ENCODE measurements at regions not wholly inside any gene's neighbourhood (a gene's known extent, or its start where the extent isn't known, plus 50 kb on each side); places are given as distances from the start of the nearest gene placed in this dataset.

- no peaks in the 10 kb centered on the region for H3K79me2 ChIP-seq (ENCODE audit: insufficient read depth, low read length)
- no peak overlapping the region for H2AFZ ChIP-seq (ENCODE audit: low read length)
- H3K4me1 ChIP-seq (ENCODE audit: insufficient read depth, low read length): no peaks in the 10 kb centered on the region
- H3K9me3 ChIP-seq (ENCODE audit: low read depth, low read length): no peaks in the 10 kb centered on the region
- DNase-seq (ENCODE audit: insufficient read length, low spot score, missing footprints): no peak
- no peak overlapping the region for H3K4me3 ChIP-seq (ENCODE audit: insufficient read depth, low read length)
- no peaks in the 10 kb centered on the region for H4K20me1 ChIP-seq (ENCODE audit: insufficient read depth, low read length)
- no peaks in the 10 kb centered on the region for H3K36me3 ChIP-seq (ENCODE audit: insufficient read depth, low read length)
- TF ChIP-seq CTCF (IDR thresholded peaks at IDR 0.05; ENCODE audit: extremely low read depth, low read depth, low read length): no peak
- H3K4me2 ChIP-seq (ENCODE audit: insufficient read depth, low read length): no peak overlapping the region
- no peak overlapping the region for H3K27ac ChIP-seq (ENCODE audit: low read depth, low read length)
- H3K27me3 ChIP-seq (ENCODE audit: insufficient read depth, low read length): no peaks in the 10 kb centered on the region
These were observed 168.2 kb downstream of the SAMD5 start for GRCh38 chr6:147676495-147677199.

- no peak for DNase-seq (ENCODE audit: insufficient read length, low spot score, missing footprints)
- no peak for TF ChIP-seq CTCF (IDR thresholded peaks at IDR 0.05; ENCODE audit: extremely low read depth, low read depth, low read length)
- no peak overlapping the region for H2AFZ ChIP-seq (ENCODE audit: low read length)
- H3K36me3 ChIP-seq (ENCODE audit: insufficient read depth, low read length): no peaks in the 10 kb centered on the region
- no peaks in the 10 kb centered on the region for H3K27me3 ChIP-seq (ENCODE audit: insufficient read depth, low read length)
- H3K4me2 ChIP-seq (ENCODE audit: insufficient read depth, low read length): no peak overlapping the region
- no peak overlapping the region for H3K27ac ChIP-seq (ENCODE audit: low read depth, low read length)
- H3K4me3 ChIP-seq (ENCODE audit: insufficient read depth, low read length): no peak overlapping the region
- H3K9me3 ChIP-seq (ENCODE audit: low read depth, low read length): no peaks in the 10 kb centered on the region
- no peaks in the 10 kb centered on the region for H3K79me2 ChIP-seq (ENCODE audit: insufficient read depth, low read length)
- no peaks in the 10 kb centered on the region for H3K4me1 ChIP-seq (ENCODE audit: insufficient read depth, low read length)
- H4K20me1 ChIP-seq (ENCODE audit: insufficient read depth, low read length): no peaks in the 10 kb centered on the region
These were observed 169.2 kb downstream of the SAMD5 start for GRCh38 chr6:147677647-147678046.

GRCh38 chr6:147678253-147678652 is 169.8 kb downstream of the SAMD5 start:
- DNase-seq (ENCODE audit: insufficient read length, low spot score, missing footprints): no peak
- no peaks in the 10 kb centered on the region for H3K4me1 ChIP-seq (ENCODE audit: insufficient read depth, low read length)
- no peaks in the 10 kb centered on the region for H4K20me1 ChIP-seq (ENCODE audit: insufficient read depth, low read length)
- H3K36me3 ChIP-seq (ENCODE audit: insufficient read depth, low read length): no peaks in the 10 kb centered on the region
- no peak overlapping the region for H2AFZ ChIP-seq (ENCODE audit: low read length)
- TF ChIP-seq CTCF (IDR thresholded peaks at IDR 0.05; ENCODE audit: extremely low read depth, low read depth, low read length): no peak
- no peaks in the 10 kb centered on the region for H3K79me2 ChIP-seq (ENCODE audit: insufficient read depth, low read length)
- H3K27ac ChIP-seq (ENCODE audit: low read depth, low read length): no peak overlapping the region
- no peaks in the 10 kb centered on the region for H3K27me3 ChIP-seq (ENCODE audit: insufficient read depth, low read length)
- no peak overlapping the region for H3K4me3 ChIP-seq (ENCODE audit: insufficient read depth, low read length)
- H3K4me2 ChIP-seq (ENCODE audit: insufficient read depth, low read length): no peak overlapping the region
- H3K9me3 ChIP-seq (ENCODE audit: low read depth, low read length): no peaks in the 10 kb centered on the region

- no peaks in the 10 kb centered on the region for H3K4me1 ChIP-seq (ENCODE audit: insufficient read depth, low read length)
- H3K27me3 ChIP-seq (ENCODE audit: insufficient read depth, low read length): no peaks in the 10 kb centered on the region
- DNase-seq (ENCODE audit: insufficient read length, low spot score, missing footprints): no peak
- TF ChIP-seq CTCF (IDR thresholded peaks at IDR 0.05; ENCODE audit: extremely low read depth, low read depth, low read length): no peak
- no peak overlapping the region for H3K27ac ChIP-seq (ENCODE audit: low read depth, low read length)
- no peak overlapping the region for H3K4me3 ChIP-seq (ENCODE audit: insufficient read depth, low read length)
- no peak overlapping the region for H3K4me2 ChIP-seq (ENCODE audit: insufficient read depth, low read length)
- no peak overlapping the region for H2AFZ ChIP-seq (ENCODE audit: low read length)
- no peaks in the 10 kb centered on the region for H3K9me3 ChIP-seq (ENCODE audit: low read depth, low read length)
- H3K36me3 ChIP-seq (ENCODE audit: insufficient read depth, low read length): no peaks in the 10 kb centered on the region
- no peaks in the 10 kb centered on the region for H4K20me1 ChIP-seq (ENCODE audit: insufficient read depth, low read length)
- H3K79me2 ChIP-seq (ENCODE audit: insufficient read depth, low read length): no peaks in the 10 kb centered on the region
These were observed 176.4 kb downstream of the SAMD5 start for GRCh38 chr6:147684906-147685305.

Measured in osteoblast (primary cell).